ENCODE measurements at regions not wholly inside any gene's neighbourhood (a gene's known extent, or its start where the extent isn't known, plus 50 kb on each side); places are given as distances from the start of the nearest gene placed in this dataset.

GRCh38 chr3:30286811-30287210 is 319.6 kb upstream of the TGFBR2 start:
- TF ChIP-seq CTCF (IDR thresholded peaks at IDR 0.05): no peak
- TF ChIP-seq POLR2A (IDR thresholded peaks at IDR 0.05): no peak
- Histone ChIP-seq H3K36me3 (no peaks in the 10 kb centered on the region), H3K9me3 (no peaks in the 10 kb centered on the region), H3K4me1 (peaks cover 0 to 13% of the 10 kb centered on the region in 2 donors), H3K27ac (no peak overlapping the region), H3K27me3 (no peaks in the 10 kb centered on the region), H3K4me3 (replicated peaks in 1 of 3) (no peak overlapping the region)
- DNase-seq: no peak
- intact Hi-C loops (cut with DNase I): no loop called here
- WGBS, 2 donors: 90 to 92% methylated on average over 2 of the region's 2 CpGs

- intact Hi-C loops (cut with DNase I): no loop called here
- H3K27me3 ChIP-seq: no peaks in the 10 kb centered on the region
- peaks cover 0 to 14% of the 10 kb centered on the region in 2 donors for H3K4me1 ChIP-seq
- no peak for DNase-seq
- H3K9me3 ChIP-seq: no peaks in the 10 kb centered on the region
- H3K4me3 ChIP-seq (replicated peaks in 1 of 3): no peak overlapping the region
- H3K27ac ChIP-seq: no peak overlapping the region
- TF ChIP-seq POLR2A (IDR thresholded peaks at IDR 0.05) (no peak), CTCF (IDR thresholded peaks at IDR 0.05) (no peak)
- H3K36me3 ChIP-seq: no peaks in the 10 kb centered on the region
These were observed 317.6 kb upstream of the TGFBR2 start for GRCh38 chr3:30288830-30289229.

DNA sequence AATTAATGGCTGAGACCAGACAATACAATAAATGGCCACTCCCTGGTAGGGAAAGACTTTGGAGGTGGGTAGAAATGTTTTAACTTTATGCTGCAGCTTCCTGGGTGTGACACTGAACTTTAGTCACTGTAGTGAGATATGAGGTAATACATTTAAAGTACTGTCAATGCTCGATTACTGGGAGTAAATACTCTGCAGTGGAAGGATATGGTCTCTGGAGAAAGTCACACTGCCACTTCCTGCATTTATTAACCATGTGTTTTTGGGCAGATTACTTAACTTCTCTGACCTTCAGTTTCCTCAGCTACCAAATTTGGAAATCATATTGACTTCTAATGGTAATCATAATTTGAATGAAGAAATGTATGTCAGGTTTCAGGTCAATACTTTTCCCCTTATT is 317.1 kb upstream of the TGFBR2 start:
- intact Hi-C loops (cut with DNase I): no loop called here
- Histone ChIP-seq H3K9me3 (no peaks in the 10 kb centered on the region), H3K27ac (no peak overlapping the region), H3K4me3 (replicated peaks in 1 of 3) (no peak overlapping the region), H3K4me1 (peaks cover 0 to 19% of the 10 kb centered on the region in 2 donors), H3K36me3 (no peaks in the 10 kb centered on the region), H3K27me3 (no peaks in the 10 kb centered on the region)
- 68 to 77% methylated on average over 1 of the region's 1 CpG for WGBS, 2 donors
- no peak for DNase-seq
- no peak for TF ChIP-seq POLR2A (IDR thresholded peaks at IDR 0.05)
- TF ChIP-seq CTCF (IDR thresholded peaks at IDR 0.05): no peak

DNA sequence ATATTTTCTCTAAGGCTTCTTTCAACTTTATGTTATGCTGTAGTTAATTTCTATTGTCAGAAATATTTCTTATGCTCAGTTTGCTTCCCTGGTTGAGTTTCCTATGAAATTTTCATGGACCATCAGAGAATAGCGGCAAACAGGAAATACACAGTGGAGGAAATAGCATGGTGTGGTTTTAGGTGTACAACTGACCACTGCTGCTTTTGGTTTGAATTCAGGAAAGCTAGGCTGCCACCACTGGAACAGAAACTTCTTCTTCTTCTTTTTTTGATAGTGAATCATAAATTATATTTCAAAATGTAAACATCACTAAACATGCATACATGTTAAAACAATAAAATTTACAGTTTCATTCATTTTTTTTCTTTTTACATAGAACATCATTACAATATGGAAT is 316.6 kb upstream of the TGFBR2 start:
- Histone ChIP-seq H3K36me3 (no peaks in the 10 kb centered on the region), H3K9me3 (no peaks in the 10 kb centered on the region), H3K4me3 (replicated peaks in 1 of 3) (no peak overlapping the region), H3K27ac (no peak overlapping the region), H3K4me1 (peaks cover 0 to 21% of the 10 kb centered on the region in 2 donors), H3K27me3 (no peaks in the 10 kb centered on the region)
- TF ChIP-seq POLR2A (IDR thresholded peaks at IDR 0.05): no peak
- TF ChIP-seq CTCF (IDR thresholded peaks at IDR 0.05): no peak
- DNase-seq: no peak
- 78 to 86% methylated on average over 1 of the region's 1 CpG for WGBS, 2 donors
- intact Hi-C loops (cut with DNase I): no loop called here

- intact Hi-C loops (cut with DNase I): no loop called here
- H3K4me3 ChIP-seq (replicated peaks in 1 of 3): no peak overlapping the region
- H3K4me1 ChIP-seq: peaks cover 0 to 21% of the 10 kb centered on the region in 2 donors
- H3K27ac ChIP-seq: no peak overlapping the region
- 87 to 88% methylated on average over 8 to 9 of the region's 12 CpGs for WGBS, 2 donors
- TF ChIP-seq POLR2A (IDR thresholded peaks at IDR 0.05) (no peak), CTCF (IDR thresholded peaks at IDR 0.05) (no peak)
- no peaks in the 10 kb centered on the region for H3K9me3 ChIP-seq
- no peaks in the 10 kb centered on the region for H3K36me3 ChIP-seq
- no peak for DNase-seq
- H3K27me3 ChIP-seq: no peaks in the 10 kb centered on the region
These were observed 315.9 kb upstream of the TGFBR2 start for GRCh38 chr3:30290479-30290878.
